GM13977 (cell line): ENCODE measurements at regions not wholly inside any gene's neighbourhood (a gene's known extent, or its start where the extent isn't known, plus 50 kb on each side); places are given as distances from the start of the nearest gene placed in this dataset.

Experiments used
- DNase-seq: peaks from one replicate; pipeline ENCODE4 v3.0.0; 2012; ENCODE audit warnings: low spot score
- CTCF ChIP-seq: IDR thresholded peaks from 2 replicates; pipeline ENCODE4 v1.5.1; 2012; ENCODE audit warnings: mild to moderate bottlenecking, control low read depth; ENCODE audit not compliant: insufficient read depth; ENCODE audit errors: extremely low read depth, missing control alignments
- in situ Hi-C: fragments of 300-500 bp; cut with MboI; formaldehyde crosslinking; loops from one replicate; pipeline ENCODE4 v1.12.0; 2022; ENCODE audit warnings: low sequenced_read_pairs, low pct_unique_long_range_greater_than_20kb, mixed read lengths, inconsistent platforms; ENCODE audit not compliant: unreplicated experiment

GRCh38 chr2:64400105-64400728 is 53.7 kb upstream of the LGALSL start:
- DNase-seq = no peak
- TF ChIP-seq CTCF = no peak
- in situ Hi-C loops = no loop called here

GRCh38 chr2:64400733-64401528 is 53.0 kb upstream of the LGALSL start:
- no peak for DNase-seq
- TF ChIP-seq CTCF = no peak
- in situ Hi-C loops = no loop called here

- no peak for TF ChIP-seq CTCF
- no peak for DNase-seq
- in situ Hi-C loops = no loop called here
Measured at GRCh38 chr2:64401529-64401880, 52.5 kb upstream of the LGALSL start.

GRCh38 chr2:64402876-64403275 is 51.1 kb upstream of the LGALSL start:
- no peak for TF ChIP-seq CTCF
- in situ Hi-C loops = no loop called here
- DNase-seq = no peak

- no peak for DNase-seq
- in situ Hi-C loops = no loop called here
- no peak for TF ChIP-seq CTCF
Measured at GRCh38 chr2:64403426-64403825, 50.5 kb upstream of the LGALSL start.

GRCh38 chr2:64404002-64404731 is 49.8 kb upstream of the LGALSL start:
- DNase-seq = no peak
- in situ Hi-C loops = no loop called here
- TF ChIP-seq CTCF = no peak
